HG03095 (cell line): ENCODE measurements at regions not wholly inside any gene's neighbourhood (a gene's known extent, or its start where the extent isn't known, plus 50 kb on each side); places are given as distances from the start of the nearest gene placed in this dataset.
"Not testable (repeated sequence)": the region's sequence is repeated elsewhere in the genome, so short reads cannot be mapped to it uniquely, and the experiment has no call there.

ENCODE experiments used
- ATAC-seq: cut with Tn5 transposase; IDR thresholded peaks from one replicate; pipeline ENCODE4 v1.9.1; 2021; ENCODE audit warnings: moderate library complexity; ENCODE audit not compliant: unreplicated experiment

GRCh38 chr5:101404531-101404930, 501.4 kb upstream of the ST8SIA4 start:
- no peak for ATAC-seq

GRCh38 chr5:101393795-101394450, 490.8 kb upstream of the ST8SIA4 start:
- ATAC-seq = no peak

GRCh38 chr5:101390151-101390908, 487.2 kb upstream of the ST8SIA4 start:
- ATAC-seq = no peak

GRCh38 chr5:101385276-101385675, 482.2 kb upstream of the ST8SIA4 start:
- ATAC-seq = no peak

DNA sequence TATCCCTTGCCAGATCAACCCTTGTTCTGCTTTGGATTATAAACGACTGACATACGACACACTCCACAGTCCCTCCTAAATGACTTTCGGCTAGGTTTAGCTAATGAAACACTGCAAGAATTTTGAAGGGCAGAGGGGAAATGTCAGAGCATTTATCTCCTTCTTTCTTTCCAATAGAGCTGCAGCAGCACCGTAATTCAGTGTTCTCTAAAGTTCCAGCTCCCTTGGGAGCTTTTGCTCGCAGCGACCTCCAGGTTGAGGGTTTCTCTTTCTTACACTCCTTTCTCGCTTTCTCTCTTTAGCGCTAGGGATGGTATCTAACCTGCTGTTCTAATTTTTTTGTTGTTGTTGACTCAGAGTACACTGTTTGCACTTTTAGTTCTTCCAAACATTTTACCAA, 467.1 kb upstream of the ST8SIA4 start:
- ATAC-seq = no peak

DNA sequence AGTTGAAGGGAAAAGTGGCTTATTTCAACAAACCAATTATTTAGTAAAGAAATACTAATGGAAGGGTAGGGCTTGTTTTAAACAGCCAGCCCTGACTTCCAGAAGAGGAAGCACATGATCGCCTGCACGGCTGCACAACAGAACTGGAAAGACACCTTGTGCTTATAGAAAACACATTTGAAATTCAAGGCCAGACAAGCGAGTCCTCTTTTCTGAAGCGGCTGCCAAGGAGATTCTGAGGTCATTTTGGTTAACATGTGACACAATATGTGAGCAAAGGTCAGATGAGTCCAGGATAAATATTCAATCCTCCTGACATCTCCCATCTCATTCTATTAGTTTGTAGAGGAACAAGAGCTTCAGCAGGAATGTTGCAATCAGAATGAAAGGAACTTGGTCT, 461.4 kb upstream of the ST8SIA4 start:
- ATAC-seq = no peak

DNA sequence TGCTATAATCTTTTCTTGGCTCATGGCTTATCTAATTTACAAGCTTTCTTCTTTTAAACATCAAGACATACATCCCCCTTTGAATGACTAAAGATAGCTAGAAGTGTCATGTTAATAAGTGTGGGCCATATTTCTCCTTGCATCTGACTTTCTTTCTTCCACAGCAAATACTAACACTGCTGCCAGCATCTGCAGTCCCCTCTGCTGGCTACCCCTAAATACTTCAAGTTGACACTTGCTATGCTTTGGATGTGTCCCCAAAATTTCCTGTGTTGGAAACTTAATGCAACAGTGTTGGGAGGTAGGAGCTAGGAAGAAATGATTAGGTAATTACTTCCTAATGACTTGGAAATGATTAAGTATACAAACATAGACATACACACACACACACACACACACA, 459.0 kb upstream of the ST8SIA4 start:
- no peak for ATAC-seq

DNA sequence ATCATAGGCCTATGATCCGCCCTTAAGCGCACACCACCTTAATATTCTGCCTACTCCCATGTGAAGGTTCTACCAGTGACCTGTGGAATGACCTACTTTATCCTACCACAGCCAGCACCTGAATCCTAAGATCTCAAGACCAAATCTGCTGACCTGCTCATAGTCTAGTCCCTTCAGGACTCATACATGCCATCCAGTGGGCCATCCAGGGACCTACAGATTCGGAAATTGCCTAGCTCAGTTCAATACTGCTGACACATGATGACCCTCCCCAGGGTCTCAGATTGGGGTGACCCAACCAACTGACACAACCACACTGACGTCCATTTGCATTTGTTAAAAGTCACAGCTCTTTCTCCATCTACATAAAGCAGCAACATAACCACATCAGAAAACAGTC, 443.8 kb upstream of the ST8SIA4 start:
- peak; percentile 87 for ATAC-seq

DNA sequence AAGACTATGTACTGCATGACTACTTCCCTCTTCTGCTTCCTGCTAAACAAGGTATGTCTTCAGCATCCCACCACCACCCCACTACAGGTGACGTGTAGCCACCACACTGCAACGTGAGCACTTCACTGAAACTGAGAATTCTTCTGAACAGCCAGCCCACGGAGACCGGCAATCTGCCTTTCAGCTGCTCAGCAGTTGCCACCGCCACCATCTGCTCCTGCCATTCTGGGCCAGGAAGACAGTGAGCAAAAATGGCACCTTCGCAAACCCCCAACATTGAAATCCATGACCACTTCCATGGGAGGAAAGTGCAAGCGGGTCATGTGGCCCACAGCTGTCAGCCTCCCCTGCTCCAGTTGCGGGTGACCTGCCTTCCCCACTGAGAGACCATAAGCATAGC, 443.4 kb upstream of the ST8SIA4 start:
- peak; percentile 11 for ATAC-seq

- ATAC-seq = no peak
Measured at GRCh38 chr5:101338226-101338625, 435.1 kb upstream of the ST8SIA4 start.

DNA sequence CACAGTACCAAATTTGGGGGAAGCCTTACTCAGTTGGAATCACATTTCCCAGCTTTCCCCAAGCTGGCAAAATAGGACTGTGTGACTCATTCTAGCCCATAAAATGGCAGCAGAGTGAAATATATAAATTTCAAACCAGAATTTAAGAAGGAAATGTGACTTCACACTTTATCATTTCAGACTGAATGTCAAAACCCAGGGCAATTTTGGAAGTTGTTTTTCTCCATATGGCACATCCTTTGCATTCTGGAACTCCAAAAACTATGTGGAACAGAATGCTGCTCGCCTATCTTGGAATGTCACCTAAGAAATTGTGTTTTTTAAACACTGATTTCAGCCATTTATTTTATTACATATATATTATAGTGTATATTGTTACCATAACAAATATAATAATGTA, 424.7 kb upstream of the ST8SIA4 start:
- ATAC-seq = no peak

- ATAC-seq = no peak
Measured at GRCh38 chr5:101326766-101327165, 423.7 kb upstream of the ST8SIA4 start.

- ATAC-seq = not testable (repeated sequence)
Measured at GRCh38 chr5:101316401-101316800, 413.3 kb upstream of the ST8SIA4 start.

DNA sequence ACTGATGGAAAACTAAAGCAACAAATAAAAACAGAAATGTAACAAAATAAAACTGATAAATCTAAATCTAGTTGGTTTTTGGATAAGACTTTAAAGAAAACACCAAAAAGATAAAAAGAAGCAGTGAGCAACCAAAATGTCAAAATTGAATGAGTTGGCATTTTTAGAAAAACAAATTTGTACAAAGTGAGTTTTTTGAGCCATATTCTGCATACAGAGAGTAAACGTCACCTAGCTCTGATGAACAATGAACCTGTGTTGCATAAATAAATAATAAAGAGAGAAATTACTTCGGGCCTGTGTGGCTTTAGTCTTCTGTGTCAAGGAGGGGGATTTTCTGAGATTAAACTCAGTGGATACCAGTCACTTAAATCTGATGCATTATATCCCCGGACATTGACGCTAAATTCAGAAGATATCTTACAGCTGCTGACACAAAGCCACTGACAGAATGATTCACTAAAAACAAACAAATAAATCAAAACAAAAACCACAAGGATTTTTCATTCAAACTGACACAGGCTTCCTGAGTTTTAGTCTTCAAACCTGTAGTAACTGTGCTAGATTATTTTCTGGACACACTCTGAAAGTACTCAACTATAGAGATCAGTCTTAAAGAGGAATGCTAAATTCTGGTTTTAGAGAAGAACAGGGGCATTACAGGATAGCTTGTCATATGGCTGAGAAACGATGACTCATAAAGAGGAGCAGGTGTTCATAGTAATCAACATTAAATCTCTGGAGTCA, 403.5 kb upstream of the ST8SIA4 start:
- no peak for ATAC-seq

GRCh38 chr5:101296477-101296876, 393.4 kb upstream of the ST8SIA4 start:
- no peak for ATAC-seq

GRCh38 chr5:101292199-101292598, 389.1 kb upstream of the ST8SIA4 start:
- no peak for ATAC-seq

DNA sequence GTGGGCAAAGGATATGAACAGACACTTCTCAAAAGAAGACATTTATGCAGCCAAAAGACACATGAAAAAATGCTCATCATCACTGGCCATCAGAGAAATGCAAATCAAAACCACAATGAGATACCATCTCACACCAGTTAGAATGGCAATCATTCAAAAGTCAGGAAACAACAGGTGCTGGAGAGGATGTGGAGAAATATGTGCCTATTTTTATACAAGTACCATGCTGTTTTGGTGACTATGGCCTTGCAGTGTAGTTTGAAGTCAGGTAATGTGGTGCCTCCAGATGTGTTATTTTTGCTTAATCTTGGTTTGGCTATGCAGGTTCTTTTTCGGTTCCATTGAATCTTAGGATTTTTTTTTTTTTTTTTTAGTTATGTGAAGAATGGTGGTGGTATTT, 387.7 kb upstream of the ST8SIA4 start:
- not testable (repeated sequence) for ATAC-seq

- ATAC-seq = no peak
Measured at GRCh38 chr5:101288633-101289032, 385.6 kb upstream of the ST8SIA4 start.

DNA sequence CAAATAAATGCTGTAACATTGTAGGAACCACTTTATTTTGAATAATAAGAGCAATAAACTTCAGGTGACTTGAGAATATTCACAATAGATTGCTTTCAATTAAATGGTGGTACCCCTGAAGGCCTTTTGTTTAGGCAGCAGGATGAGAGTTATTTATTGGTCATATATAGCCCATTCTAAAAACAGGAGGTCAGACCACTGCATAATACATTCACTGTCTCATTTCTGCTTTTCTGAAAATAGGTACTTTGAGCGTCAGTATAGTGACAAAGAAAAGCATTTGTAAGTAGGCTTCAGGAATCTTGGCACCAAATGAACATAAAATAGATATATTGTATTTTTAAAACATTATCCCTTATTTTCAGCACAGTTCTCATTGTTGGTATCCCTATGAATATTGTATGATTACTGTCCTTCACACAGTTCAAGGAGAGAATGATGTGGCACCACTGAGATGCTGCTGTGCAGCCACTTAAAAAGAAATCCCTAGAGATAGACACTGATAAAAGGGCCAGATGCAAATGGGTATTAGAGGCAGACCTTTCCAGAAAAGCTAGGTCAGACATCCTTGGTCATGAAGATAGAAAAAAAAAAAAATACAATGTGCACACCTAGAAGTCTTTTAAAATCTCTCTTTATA, 381.8 kb upstream of the ST8SIA4 start:
- ATAC-seq = no peak

GRCh38 chr5:101283938-101284337, 380.9 kb upstream of the ST8SIA4 start:
- not testable (repeated sequence) for ATAC-seq

DNA sequence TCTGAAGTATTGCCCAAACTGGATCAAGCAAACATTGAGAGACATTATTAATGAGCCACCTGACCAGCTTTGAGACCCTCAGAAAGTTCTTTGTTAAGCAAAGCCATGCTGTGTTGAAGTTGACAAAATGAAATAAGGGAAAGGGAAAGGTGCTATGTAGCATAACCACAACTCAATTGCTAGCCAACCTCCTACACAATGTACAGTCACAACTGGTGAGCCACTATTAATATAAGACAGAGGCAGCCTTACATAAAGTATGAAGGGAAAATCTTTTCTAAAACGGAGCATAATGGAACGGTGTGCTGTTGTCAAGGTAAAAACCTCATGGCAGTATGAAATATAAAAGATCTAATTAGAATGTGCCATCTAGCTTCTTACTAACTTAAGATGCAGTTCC, 375.8 kb upstream of the ST8SIA4 start:
- no peak for ATAC-seq
